ENCODE measurements at regions not wholly inside any gene's neighbourhood (a gene's known extent, or its start where the extent isn't known, plus 50 kb on each side); places are given as distances from the start of the nearest gene placed in this dataset.

GRCh38 chr6:131383421-131384411, 189.3 kb upstream of the ARG1 start:
- DNase-seq (ENCODE audit: low spot score), result no peak

DNA sequence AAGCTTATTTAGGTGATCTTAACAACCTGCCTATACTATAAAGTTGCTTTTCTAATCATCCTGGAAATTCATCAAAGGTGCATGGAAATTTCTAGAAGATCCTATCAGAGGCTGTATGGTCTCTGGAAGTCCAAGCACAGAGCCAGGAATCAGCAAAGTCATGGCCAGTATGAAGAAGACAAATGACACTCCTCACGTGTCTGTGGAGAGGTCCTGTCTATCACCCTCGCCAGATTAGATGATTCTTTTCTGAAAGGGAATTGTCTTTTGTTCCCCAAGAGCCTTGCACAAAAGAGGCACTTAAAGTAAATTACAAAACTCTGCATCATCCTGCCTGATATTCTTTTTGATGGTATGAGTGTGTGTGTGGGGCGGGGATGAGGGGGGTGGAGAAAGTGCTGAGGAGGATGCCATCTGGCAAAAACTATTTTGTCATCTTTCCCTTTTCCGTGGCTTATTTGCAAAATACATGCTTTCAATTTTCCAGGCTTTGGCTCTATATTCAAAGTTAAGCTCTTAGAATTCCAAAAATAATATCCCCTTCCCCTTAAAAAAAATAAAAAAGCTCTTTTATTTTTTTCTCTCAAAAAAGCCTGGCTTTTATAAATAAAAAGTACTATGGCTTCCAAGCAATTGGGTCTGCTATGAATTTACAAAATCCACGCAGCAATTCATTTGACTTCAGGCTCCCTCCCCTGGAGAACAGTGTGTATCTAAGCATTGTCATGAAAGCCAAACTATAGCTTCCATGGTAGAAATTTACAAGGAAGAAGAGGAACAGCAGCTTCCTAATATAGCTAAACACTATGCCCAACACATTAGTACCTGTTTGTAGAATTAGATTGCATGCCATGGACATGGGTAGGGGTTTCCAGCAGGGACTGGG, 185.2 kb upstream of the ARG1 start:
- DNase-seq (ENCODE audit: low spot score), result no peak

- DNase-seq (ENCODE audit: low spot score), result no peak
These were observed 182.7 kb upstream of the ARG1 start for GRCh38 chr6:131390322-131390721.

GRCh38 chr6:131391116-131391515, 181.9 kb upstream of the ARG1 start:
- DNase-seq (ENCODE audit: low spot score), result no peak

GRCh38 chr6:131393433-131393832, 179.6 kb upstream of the ARG1 start:
- DNase-seq (ENCODE audit: low spot score), result no peak

DNA sequence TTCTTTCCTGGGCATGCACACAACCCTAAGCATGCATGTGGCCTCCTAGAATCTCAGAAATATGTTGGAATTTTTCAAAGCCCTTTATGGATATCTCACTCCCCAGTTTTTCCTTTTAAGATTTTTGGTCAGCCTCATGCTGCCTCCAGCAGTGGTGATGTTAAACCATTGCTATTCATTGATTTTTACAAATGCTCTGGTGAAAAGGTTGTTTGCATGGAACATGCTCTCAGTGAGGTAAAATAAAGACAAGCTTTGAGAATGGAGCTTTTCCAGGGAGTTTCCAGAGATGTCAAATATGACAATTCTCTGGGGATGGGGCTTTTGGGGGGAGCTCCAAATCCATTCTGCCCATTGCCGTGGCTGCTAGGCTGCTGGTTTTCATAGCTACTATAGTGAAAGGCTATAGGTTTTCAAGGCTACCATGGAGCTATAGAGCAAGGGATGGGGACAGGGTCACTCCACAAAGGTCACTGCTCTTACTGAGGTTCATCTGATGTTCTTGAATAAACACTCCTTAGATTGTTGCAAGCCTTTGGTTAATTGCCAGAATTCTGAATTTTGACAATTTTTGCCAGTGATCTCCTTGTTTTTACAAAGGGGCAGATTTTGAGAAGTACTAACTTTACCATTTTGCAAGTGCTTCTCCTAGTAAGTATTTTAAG, 178.1 kb upstream of the ARG1 start:
- no peak for DNase-seq (ENCODE audit: low spot score)

DNA sequence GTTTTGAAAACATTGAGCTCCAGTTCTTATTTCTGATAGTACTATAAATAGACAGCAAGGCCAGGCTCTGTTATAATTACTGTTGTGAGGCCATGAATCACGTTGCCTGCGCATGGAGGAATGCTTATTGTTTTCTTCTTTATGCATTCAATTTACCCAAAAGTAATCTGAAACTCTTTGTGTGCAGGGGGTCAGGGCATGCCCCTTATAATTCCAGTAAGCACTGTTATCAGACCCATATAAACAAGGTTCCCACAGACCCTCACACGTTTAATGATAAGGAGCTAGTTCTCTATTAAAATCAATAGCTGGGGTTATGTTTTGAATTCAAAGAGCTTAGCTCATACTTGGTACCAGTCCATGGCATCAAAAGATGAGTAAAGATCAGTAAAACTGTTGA, 174.8 kb upstream of the ARG1 start:
- no peak for DNase-seq (ENCODE audit: low spot score)

GRCh38 chr6:131399433-131399832, 173.6 kb upstream of the ARG1 start:
- no peak for DNase-seq (ENCODE audit: low spot score)

GRCh38 chr6:131400054-131400778, 172.8 kb upstream of the ARG1 start:
- DNase-seq (ENCODE audit: low spot score), result no peak

DNA sequence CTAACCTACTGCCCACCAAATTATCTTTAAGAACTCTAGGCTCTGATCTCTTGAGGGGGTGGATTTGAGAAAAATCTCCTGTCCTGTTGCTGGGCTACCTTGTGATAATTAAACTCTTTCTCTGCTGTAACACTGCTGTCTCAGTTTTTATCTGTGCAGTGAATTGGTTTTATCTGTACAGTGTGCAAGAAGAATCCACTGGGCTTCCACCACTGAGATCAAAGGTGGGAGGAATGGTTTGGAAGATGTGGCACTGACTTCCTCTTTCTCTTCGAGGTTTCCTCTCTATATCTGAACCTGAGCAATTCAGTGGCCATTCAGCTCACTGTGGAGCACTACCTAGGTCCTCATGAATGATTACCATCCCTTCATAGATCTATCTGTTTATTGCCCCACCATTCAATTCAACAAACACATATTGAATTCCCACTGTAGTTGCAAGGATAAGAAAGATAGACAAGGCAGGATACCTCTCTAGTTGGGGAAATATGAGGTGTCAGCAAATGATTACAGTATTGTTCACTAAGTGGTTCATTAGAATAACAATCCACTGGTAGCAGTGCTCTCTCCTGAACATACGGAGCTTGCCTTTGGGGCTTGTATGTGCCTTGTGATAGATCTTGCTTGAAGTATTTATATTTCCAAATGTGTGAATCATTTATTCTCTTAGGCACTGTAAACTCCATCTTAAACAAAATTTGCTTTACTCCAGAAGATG, 172.1 kb upstream of the ARG1 start:
- no peak for DNase-seq (ENCODE audit: low spot score)

DNA sequence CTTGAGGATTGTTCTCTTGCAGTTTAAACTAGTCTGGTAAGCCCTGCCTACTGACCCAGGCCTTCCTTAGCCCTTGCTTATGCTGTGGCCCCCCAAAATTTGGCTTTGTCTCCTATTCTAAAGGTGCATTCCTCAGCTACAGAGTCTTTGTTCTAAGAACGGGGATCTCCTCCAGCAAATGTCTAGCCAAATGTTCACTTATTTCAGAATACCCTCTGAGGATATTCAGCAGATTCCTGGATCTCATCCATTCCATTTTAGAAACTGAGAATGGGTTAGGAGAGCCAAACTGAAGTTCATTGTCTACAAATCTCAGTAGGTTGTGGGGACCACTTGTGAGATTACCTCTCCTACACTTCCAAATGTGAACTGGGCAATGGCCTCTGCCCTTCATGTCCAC, 164.2 kb upstream of the ARG1 start:
- no peak for DNase-seq (ENCODE audit: low spot score)

GRCh38 chr6:131410785-131411184, 162.2 kb upstream of the ARG1 start:
- no peak for DNase-seq (ENCODE audit: low spot score)

DNA sequence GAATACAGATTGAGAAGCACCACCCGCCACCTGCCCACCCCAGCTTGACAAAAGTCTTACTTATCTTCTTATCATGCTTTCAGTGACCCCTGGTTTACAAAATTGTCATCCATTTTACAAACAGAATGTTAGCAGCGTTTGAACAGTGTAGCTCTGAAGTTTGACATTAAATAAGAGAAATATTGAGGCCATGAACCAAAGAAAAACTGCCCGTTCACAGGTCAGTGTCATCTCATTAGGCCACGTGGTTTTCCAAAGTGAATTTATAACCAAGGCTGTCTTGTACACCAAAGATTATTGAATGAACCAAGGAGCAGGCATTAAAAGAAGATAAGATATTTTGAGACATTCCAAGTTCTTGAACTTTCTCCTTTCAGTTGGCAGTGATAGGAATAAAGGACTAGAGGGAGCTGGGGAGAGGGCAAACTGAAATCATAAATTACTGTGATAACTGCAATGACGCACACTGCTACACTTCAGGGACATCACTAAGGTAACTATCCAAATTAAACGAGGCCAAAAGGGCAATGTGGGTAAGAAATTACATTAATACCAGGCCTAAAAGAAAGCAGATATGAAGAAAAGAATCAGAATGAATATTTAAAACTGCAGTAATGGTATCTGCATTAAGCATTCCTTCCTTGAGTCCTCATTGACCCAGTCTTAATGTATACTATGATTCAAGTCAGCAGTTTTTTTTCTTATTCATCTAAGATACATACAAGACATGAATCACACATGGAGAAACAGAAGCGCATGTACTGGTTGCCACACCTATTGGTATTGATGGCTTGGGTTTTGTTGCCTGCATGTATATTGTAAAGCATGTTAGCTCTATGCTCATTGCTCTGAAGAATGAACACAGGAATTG, 159.8 kb upstream of the ARG1 start:
- no peak for DNase-seq (ENCODE audit: low spot score)

- DNase-seq (ENCODE audit: low spot score), result no peak
These were observed 159.2 kb upstream of the ARG1 start for GRCh38 chr6:131413831-131414191.

DNA sequence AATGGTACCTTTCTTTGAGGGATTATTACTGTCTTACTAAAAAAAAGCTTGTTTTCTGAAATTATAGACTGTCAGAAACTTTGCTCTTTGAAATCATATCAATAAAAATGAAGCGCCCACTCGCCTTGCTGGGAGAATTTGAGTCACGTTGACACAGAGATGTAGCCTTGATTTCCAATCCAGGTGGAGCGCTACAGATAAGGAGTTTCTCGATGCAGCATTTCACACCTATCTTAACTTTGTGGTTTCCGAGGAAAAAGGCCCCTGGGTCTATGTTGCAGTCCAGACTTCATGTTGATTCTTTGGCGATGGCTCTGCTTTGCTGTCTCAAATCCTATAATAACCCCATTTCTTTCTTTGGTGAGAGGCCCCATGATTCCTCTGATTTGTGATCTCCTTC, 158.1 kb upstream of the ARG1 start:
- DNase-seq (ENCODE audit: low spot score), result no peak

DNA sequence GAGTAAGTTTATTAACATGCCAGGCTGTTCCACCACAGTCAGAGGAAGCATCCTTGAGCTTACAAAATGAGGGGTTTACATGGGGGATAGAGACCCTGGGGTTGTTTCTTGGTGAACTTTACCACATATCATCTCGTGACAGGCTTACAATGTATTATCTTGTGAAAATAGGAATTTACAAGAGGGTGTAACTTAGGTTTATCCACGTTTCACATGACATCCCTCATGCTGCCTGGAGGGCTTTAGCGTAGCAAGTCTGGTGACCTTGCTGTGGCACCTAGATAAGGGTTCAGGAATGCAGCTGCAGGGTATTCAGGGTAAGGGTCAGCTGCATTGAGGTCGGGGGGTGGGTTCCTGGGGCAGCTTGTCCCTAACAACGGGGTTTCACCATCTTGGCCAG, 154.6 kb upstream of the ARG1 start:
- DNase-seq (ENCODE audit: low spot score), result no peak

- DNase-seq (ENCODE audit: low spot score), result no peak
These were observed 153.3 kb upstream of the ARG1 start for GRCh38 chr6:131419702-131420101.

DNA sequence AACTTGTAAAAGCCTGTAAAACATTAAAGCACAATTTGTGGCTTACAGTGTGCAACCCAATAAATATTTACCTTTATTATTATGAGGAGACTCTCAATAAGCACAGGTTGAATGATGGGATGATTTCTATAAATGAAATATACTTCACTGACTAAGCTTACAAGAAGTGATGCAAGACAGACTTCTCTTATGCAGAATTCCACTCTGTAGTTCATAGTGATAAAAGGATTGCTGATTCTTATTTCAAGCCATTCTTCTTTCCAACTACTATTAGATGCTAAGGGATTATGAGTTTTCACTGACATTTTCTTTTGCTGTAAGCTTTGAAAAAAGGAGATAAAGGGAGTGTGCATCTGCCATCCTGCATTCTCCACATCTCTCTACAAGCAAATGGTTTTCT, 149.0 kb upstream of the ARG1 start:
- no peak for DNase-seq (ENCODE audit: low spot score)

GRCh38 chr6:131424475-131424874, 148.6 kb upstream of the ARG1 start:
- no peak for DNase-seq (ENCODE audit: low spot score)

- DNase-seq (ENCODE audit: low spot score), result no peak
These were observed 145.5 kb upstream of the ARG1 start for GRCh38 chr6:131427434-131428058.
